ENCODE measurements at regions not wholly inside any gene's neighbourhood (a gene's known extent, or its start where the extent isn't known, plus 50 kb on each side); places are given as distances from the start of the nearest gene placed in this dataset.

DNA sequence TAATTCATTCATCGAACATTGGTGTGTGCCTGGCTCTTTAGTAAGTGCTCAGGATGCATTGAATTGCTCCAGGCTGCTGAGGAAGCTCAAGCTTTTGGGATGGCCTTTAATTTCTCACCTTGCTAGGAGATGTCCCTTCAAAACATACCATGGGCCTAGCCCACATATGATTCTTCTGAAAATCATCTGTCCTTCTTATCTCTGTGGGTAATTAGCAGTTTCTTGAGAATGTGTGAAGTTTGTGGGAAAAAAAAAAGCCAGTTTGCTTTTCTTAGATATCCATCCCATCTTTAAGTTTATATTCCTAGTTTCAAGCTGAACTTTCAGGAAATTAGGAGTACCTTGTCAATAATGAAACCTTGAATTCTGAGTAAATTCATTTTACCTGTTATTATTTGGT is 532.3 kb upstream of the SUCLG2 start:
- Histone ChIP-seq H3K9me3 (ENCODE audit: low read length) (no peaks in the 10 kb centered on the region), H3K36me3 (ENCODE audit: insufficient read depth, low read length) (no peaks in the 10 kb centered on the region), H3K4me3 (ENCODE audit: low read depth, low read length, poor library complexity, severe bottlenecking) (no peak overlapping the region), H3K4me2 (ENCODE audit: low read length) (no peak overlapping the region), H3K4me1 (ENCODE audit: insufficient read depth, low read length, poor library complexity, severe bottlenecking) (no peaks in the 10 kb centered on the region), H4K20me1 (ENCODE audit: insufficient read depth, low read length) (no peaks in the 10 kb centered on the region), H3K79me2 (ENCODE audit: insufficient read depth, low read depth, low read length) (no peaks in the 10 kb centered on the region), H3K27ac (ENCODE audit: low read depth, low read length, poor library complexity, severe bottlenecking) (no peak overlapping the region), H2AFZ (ENCODE audit: low read length) (no peak overlapping the region), H3K9me2 (ENCODE audit: insufficient read depth, low read length) (no peaks in the 10 kb centered on the region)
- TF ChIP-seq, protein P1, sequence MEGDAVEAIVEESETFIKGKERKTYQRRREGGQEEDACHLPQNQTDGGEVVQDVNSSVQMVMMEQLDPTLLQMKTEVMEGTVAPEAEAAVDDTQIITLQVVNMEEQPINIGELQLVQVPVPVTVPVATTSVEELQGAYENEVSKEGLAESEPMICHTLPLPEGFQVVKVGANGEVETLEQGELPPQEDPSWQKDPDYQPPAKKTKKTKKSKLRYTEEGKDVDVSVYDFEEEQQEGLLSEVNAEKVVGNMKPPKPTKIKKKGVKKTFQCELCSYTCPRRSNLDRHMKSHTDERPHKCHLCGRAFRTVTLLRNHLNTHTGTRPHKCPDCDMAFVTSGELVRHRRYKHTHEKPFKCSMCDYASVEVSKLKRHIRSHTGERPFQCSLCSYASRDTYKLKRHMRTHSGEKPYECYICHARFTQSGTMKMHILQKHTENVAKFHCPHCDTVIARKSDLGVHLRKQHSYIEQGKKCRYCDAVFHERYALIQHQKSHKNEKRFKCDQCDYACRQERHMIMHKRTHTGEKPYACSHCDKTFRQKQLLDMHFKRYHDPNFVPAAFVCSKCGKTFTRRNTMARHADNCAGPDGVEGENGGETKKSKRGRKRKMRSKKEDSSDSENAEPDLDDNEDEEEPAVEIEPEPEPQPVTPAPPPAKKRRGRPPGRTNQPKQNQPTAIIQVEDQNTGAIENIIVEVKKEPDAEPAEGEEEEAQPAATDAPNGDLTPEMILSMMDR (conservative IDR thresholded peaks at IDR 0.05; ENCODE audit: low read length) = no peak
- no peak for TF ChIP-seq EZH2phosphoT487 (IDR thresholded peaks at IDR 0.05; ENCODE audit: borderline replicate concordance, low read depth, low read length)
- no peak for DNase-seq (ENCODE audit: low spot score)
- CTCF ChIA-PET (ENCODE audit: unreplicated experiment) = no interaction called here
- POLR2A ChIA-PET = no interaction called here
- intact Hi-C loops (cut with micrococcal nuclease; ENCODE audit: unreplicated experiment) = no loop called here
- BruUV-seq (replicated peaks) = no TSS peak

- Histone ChIP-seq H2AFZ (ENCODE audit: low read length) (no peak overlapping the region), H4K20me1 (ENCODE audit: insufficient read depth, low read length) (no peaks in the 10 kb centered on the region), H3K27ac (ENCODE audit: low read depth, low read length, poor library complexity, severe bottlenecking) (no peak overlapping the region), H3K4me2 (ENCODE audit: low read length) (no peak overlapping the region), H3K4me1 (ENCODE audit: insufficient read depth, low read length, poor library complexity, severe bottlenecking) (no peaks in the 10 kb centered on the region), H3K79me2 (ENCODE audit: insufficient read depth, low read depth, low read length) (no peaks in the 10 kb centered on the region), H3K36me3 (ENCODE audit: insufficient read depth, low read length) (no peaks in the 10 kb centered on the region), H3K4me3 (ENCODE audit: low read depth, low read length, poor library complexity, severe bottlenecking) (no peak overlapping the region), H3K9me3 (ENCODE audit: low read length) (no peaks in the 10 kb centered on the region), H3K9me2 (ENCODE audit: insufficient read depth, low read length) (no peaks in the 10 kb centered on the region)
- no peak for DNase-seq (ENCODE audit: low spot score)
- POLR2A ChIA-PET = interaction anchor here (0.6 to 0.9 kb wide), 2 partner anchors 231 to 698 kb away, joined by 3 read pairs; no protein-coding TSS in a partner anchor
- no peak for TF ChIP-seq EZH2phosphoT487 (IDR thresholded peaks at IDR 0.05; ENCODE audit: borderline replicate concordance, low read depth, low read length)
- TF ChIP-seq, protein P1 (conservative IDR thresholded peaks at IDR 0.05; ENCODE audit: low read length) = no peak
- BruUV-seq (replicated peaks) = no TSS peak
- intact Hi-C loops (cut with micrococcal nuclease; ENCODE audit: unreplicated experiment) = no loop called here
- CTCF ChIA-PET (ENCODE audit: unreplicated experiment) = no interaction called here
These were observed 522.2 kb upstream of the SUCLG2 start for GRCh38 chr3:68176600-68176999.

DNA sequence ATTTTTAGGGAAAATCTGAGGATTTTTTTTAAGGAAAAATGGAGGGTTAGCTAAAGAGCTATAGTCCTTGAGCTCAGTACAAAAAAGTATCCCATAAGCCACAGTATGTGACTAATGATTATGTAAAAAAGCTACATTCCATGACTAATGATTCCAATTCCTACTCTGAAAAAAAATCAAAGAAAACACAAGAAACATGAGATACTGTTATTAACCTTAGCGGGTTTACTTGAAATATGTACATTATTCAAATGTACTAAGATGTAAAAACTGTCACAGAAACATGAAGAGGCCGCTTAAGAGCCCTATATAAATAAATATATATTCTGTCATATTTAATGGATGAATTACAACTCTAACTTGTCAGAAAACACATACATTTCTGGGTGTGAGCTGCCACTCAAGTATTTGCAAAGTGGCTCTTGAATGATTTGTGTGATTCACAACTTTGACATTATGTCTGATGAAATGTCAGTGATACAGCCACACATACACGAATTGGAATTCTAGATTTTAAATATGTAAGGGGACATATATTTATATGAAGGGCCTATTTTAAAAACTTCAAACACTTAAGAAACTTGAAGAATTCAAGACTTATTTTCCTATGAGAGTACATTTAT is 518.7 kb upstream of the SUCLG2 start:
- no peaks in the 10 kb centered on the region for H3K4me1 ChIP-seq (ENCODE audit: insufficient read depth, low read length, poor library complexity, severe bottlenecking)
- BruUV-seq (replicated peaks) = no TSS peak
- no peaks in the 10 kb centered on the region for H3K9me2 ChIP-seq (ENCODE audit: insufficient read depth, low read length)
- H3K36me3 ChIP-seq (ENCODE audit: insufficient read depth, low read length) = no peaks in the 10 kb centered on the region
- no peaks in the 10 kb centered on the region; the same call in 1 of the 2 replicates for H3K9me3 ChIP-seq (ENCODE audit: low read length)
- intact Hi-C loops (cut with micrococcal nuclease; ENCODE audit: unreplicated experiment) = no loop called here
- CTCF ChIA-PET (ENCODE audit: unreplicated experiment) = no interaction called here
- no peaks in the 10 kb centered on the region for H3K79me2 ChIP-seq (ENCODE audit: insufficient read depth, low read depth, low read length)
- H2AFZ ChIP-seq (ENCODE audit: low read length) = no peak overlapping the region
- H3K27ac ChIP-seq (ENCODE audit: low read depth, low read length, poor library complexity, severe bottlenecking) = no peak overlapping the region
- H4K20me1 ChIP-seq (ENCODE audit: insufficient read depth, low read length) = no peaks in the 10 kb centered on the region
- POLR2A ChIA-PET = no interaction called here
- no peak overlapping the region for H3K4me2 ChIP-seq (ENCODE audit: low read length)
- no peak overlapping the region for H3K4me3 ChIP-seq (ENCODE audit: low read depth, low read length, poor library complexity, severe bottlenecking)
- no peak for DNase-seq (ENCODE audit: low spot score)
- TF ChIP-seq, protein P1 (conservative IDR thresholded peaks at IDR 0.05; ENCODE audit: low read length) = no peak
- no peak for TF ChIP-seq EZH2phosphoT487 (IDR thresholded peaks at IDR 0.05; ENCODE audit: borderline replicate concordance, low read depth, low read length)
